ENCODE measurements at regions not wholly inside any gene's neighbourhood (a gene's known extent, or its start where the extent isn't known, plus 50 kb on each side); places are given as distances from the start of the nearest gene placed in this dataset.

DNA sequence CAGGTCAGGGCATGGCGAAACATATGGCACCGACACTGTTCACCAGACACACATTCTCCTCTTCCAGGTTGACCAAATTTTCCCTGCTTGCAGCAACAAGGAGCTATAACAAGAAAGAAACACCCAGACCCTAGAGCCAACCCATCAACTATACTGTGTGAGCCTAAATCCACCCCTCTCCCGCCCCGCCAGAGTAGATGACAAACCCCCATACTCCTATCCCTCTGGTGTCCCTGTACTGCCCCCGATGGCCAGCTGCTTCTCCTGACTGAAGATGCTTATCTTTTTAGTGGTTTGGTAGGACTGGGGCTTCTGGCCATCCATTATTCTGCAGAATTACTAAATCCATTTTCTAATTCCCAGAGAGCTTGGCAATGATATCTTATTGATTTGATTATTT lies 70.1 kb upstream of the EEPD1 start:
- Histone ChIP-seq H3K9me3 (ENCODE audit: control insufficient read depth, insufficient read depth, low read depth, low read length) (no peaks in the 10 kb centered on the region), H3K9ac (ENCODE audit: insufficient read depth, low read length) (no peak overlapping the region), H4K20me1 (ENCODE audit: control insufficient read depth, extremely low read depth, insufficient read depth, low read length) (no peaks in the 10 kb centered on the region), H3K36me3 (ENCODE audit: control insufficient read depth, insufficient read depth, low read length) (no peaks in the 10 kb centered on the region), H3K27me3 (ENCODE audit: control insufficient read depth, insufficient read depth, low read length) (peaks cover 12% of the 10 kb centered on the region), H3K4me3 (replicated peaks in 1 of 4; ENCODE audit: control extremely low read depth in 1 of 4, insufficient read depth in 1 of 4, low read depth in 3 of 4, low read length in 4 of 4) (no peak overlapping the region), H3K79me2 (ENCODE audit: control insufficient read depth, insufficient read depth, low read length) (no peaks in the 10 kb centered on the region), H3K4me2 (ENCODE audit: extremely low read depth, insufficient read depth, low read length) (no peak overlapping the region), H3K27ac (ENCODE audit: insufficient read depth, low read length) (no peak overlapping the region), H2AFZ (ENCODE audit: low read length) (no peak overlapping the region), H3K4me1 (ENCODE audit: control insufficient read depth, extremely low read depth, insufficient read depth, low read length) (no peaks in the 10 kb centered on the region)
- DNase-seq (ENCODE audit: low read depth in 2 of 2): no peak
- TF ChIP-seq EZH2 (IDR thresholded peaks at IDR 0.05; ENCODE audit: low read length, missing control alignments): no peak
- TF ChIP-seq, protein P1, sequence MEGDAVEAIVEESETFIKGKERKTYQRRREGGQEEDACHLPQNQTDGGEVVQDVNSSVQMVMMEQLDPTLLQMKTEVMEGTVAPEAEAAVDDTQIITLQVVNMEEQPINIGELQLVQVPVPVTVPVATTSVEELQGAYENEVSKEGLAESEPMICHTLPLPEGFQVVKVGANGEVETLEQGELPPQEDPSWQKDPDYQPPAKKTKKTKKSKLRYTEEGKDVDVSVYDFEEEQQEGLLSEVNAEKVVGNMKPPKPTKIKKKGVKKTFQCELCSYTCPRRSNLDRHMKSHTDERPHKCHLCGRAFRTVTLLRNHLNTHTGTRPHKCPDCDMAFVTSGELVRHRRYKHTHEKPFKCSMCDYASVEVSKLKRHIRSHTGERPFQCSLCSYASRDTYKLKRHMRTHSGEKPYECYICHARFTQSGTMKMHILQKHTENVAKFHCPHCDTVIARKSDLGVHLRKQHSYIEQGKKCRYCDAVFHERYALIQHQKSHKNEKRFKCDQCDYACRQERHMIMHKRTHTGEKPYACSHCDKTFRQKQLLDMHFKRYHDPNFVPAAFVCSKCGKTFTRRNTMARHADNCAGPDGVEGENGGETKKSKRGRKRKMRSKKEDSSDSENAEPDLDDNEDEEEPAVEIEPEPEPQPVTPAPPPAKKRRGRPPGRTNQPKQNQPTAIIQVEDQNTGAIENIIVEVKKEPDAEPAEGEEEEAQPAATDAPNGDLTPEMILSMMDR (conservative IDR thresholded peaks at IDR 0.05 in 1 of 2, IDR thresholded peaks at IDR 0.05 in 1 of 2; ENCODE audit: low read depth in 1 of 2, low read length in 2 of 2): peak in 1 of 2 donors; percentile 14

DNA sequence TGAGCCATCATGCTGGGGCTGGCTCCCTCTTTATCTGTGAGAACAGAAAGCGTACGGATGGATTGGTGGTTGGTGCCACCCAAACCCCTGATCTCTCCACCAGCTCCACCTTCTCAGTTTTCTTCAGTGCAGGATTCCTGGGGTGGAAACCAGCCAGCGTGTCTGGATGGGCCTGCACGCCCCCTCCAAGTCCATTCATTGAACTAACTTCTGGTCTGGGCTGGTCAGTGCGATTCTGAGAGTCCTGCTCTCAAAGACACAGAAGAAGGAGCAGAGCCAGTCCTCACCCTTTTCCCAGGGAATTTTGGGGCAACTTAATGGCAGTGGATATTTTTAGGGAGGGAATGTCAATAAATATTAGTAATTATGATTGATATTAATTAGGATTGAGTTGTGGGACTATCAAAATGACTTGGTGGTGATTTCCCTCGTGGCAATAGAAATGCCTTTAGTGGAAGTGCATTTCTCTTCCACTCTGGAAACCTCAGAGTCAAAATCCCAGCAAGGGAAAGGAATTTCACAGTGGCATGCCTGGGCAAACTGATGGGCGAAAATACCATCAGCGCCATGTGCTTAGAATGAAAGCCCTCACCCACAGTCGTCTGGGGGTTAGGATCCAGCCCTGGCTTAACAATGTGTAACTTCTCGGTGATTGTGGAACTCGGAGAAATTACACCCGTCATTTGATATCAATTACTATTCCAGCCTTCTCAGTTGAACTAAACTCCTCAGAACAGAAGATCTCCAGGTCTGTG lies 69.3 kb upstream of the EEPD1 start:
- Histone ChIP-seq H3K27me3 (ENCODE audit: control insufficient read depth, insufficient read depth, low read length) (peaks cover 12% of the 10 kb centered on the region), H2AFZ (ENCODE audit: low read length) (no peak overlapping the region), H3K36me3 (ENCODE audit: control insufficient read depth, insufficient read depth, low read length) (no peaks in the 10 kb centered on the region), H3K4me3 (replicated peaks in 1 of 4; ENCODE audit: control extremely low read depth in 1 of 4, insufficient read depth in 1 of 4, low read depth in 3 of 4, low read length in 4 of 4) (no peak overlapping the region), H3K79me2 (ENCODE audit: control insufficient read depth, insufficient read depth, low read length) (no peaks in the 10 kb centered on the region), H3K27ac (ENCODE audit: insufficient read depth, low read length) (no peak overlapping the region), H3K4me1 (ENCODE audit: control insufficient read depth, extremely low read depth, insufficient read depth, low read length) (no peaks in the 10 kb centered on the region), H3K9me3 (ENCODE audit: control insufficient read depth, insufficient read depth, low read depth, low read length) (no peaks in the 10 kb centered on the region), H4K20me1 (ENCODE audit: control insufficient read depth, extremely low read depth, insufficient read depth, low read length) (no peaks in the 10 kb centered on the region), H3K4me2 (ENCODE audit: extremely low read depth, insufficient read depth, low read length) (no peak overlapping the region), H3K9ac (ENCODE audit: insufficient read depth, low read length) (no peak overlapping the region)
- no peak for DNase-seq (ENCODE audit: low read depth in 2 of 2)
- TF ChIP-seq, protein P1 (conservative IDR thresholded peaks at IDR 0.05 in 1 of 2, IDR thresholded peaks at IDR 0.05 in 1 of 2; ENCODE audit: low read depth in 1 of 2, low read length in 2 of 2): no peak
- no peak for TF ChIP-seq EZH2 (IDR thresholded peaks at IDR 0.05; ENCODE audit: low read length, missing control alignments)

DNA sequence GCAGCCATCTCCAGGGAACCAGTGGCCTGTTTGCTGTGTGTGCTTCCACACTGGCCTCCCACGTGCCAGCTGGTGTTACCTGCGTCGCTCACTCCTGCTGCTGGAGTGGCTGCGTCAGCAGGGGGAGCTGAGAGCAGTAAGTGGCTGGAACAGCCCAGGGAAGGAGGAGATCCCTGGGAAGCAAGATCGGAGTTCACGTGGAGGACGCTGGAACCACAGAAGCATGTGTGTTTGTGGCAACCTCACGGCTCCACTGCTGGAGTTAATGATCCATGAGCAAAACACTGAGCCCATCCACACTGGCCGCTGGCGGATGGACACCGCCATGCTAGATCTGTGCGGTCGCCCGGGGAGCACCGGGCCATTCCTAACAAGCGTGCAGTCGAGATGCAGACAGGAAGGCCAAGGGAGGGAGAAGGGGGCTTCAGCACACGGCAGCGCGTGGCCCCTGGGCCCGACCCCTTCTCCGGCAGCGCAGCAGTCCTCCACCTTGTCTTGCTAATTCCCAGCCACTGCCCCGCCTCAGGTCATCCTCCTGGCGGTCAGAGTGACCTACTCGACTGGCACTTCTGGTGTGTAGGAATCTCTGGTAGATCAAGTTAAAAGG lies 68.5 kb upstream of the EEPD1 start:
- H3K27ac ChIP-seq (ENCODE audit: insufficient read depth, low read length): no peak overlapping the region
- H3K36me3 ChIP-seq (ENCODE audit: control insufficient read depth, insufficient read depth, low read length): no peaks in the 10 kb centered on the region
- H3K4me3 ChIP-seq (replicated peaks in 1 of 4; ENCODE audit: control extremely low read depth in 1 of 4, insufficient read depth in 1 of 4, low read depth in 3 of 4, low read length in 4 of 4): no peak overlapping the region
- no peaks in the 10 kb centered on the region for H3K4me1 ChIP-seq (ENCODE audit: control insufficient read depth, extremely low read depth, insufficient read depth, low read length)
- TF ChIP-seq EZH2 (IDR thresholded peaks at IDR 0.05; ENCODE audit: low read length, missing control alignments): no peak
- TF ChIP-seq, protein P1 (conservative IDR thresholded peaks at IDR 0.05 in 1 of 2, IDR thresholded peaks at IDR 0.05 in 1 of 2; ENCODE audit: low read depth in 1 of 2, low read length in 2 of 2): peak; percentile 17 to 30
- no peak overlapping the region for H3K4me2 ChIP-seq (ENCODE audit: extremely low read depth, insufficient read depth, low read length)
- peak; percentile 32 to 77 for DNase-seq (ENCODE audit: low read depth in 2 of 2)
- H3K9ac ChIP-seq (ENCODE audit: insufficient read depth, low read length): no peak overlapping the region
- H3K9me3 ChIP-seq (ENCODE audit: control insufficient read depth, insufficient read depth, low read depth, low read length): no peaks in the 10 kb centered on the region
- H2AFZ ChIP-seq (ENCODE audit: low read length): no peak overlapping the region
- peaks cover 12% of the 10 kb centered on the region for H3K27me3 ChIP-seq (ENCODE audit: control insufficient read depth, insufficient read depth, low read length)
- no peaks in the 10 kb centered on the region for H4K20me1 ChIP-seq (ENCODE audit: control insufficient read depth, extremely low read depth, insufficient read depth, low read length)
- H3K79me2 ChIP-seq (ENCODE audit: control insufficient read depth, insufficient read depth, low read length): no peaks in the 10 kb centered on the region
